SK-N-MC (cell line): ENCODE measurements at regions not wholly inside any gene's neighbourhood (a gene's known extent, or its start where the extent isn't known, plus 50 kb on each side); places are given as distances from the start of the nearest gene placed in this dataset.

Experiments used
- DNase-seq: peaks from one replicate; pipeline ENCODE4 v3.0.0-alpha.2; 2011; ENCODE audit warnings: low read depth, low spot score
- H3K27ac ChIP-seq: fragments of 200-600 bp; sonication (generic); 2 replicates; pipeline ENCODE4 v1.5.1; 2016; ENCODE audit warnings: mixed run types
- H3K36me3 ChIP-seq: fragments of 200-600 bp; sonication (generic); 2 replicates; pipeline ENCODE4 v1.6.1; 2017; ENCODE audit warnings: antibody characterized with exemption, low read length, mixed read lengths; ENCODE audit not compliant: insufficient read depth
- H3K4me3 ChIP-seq: fragments of 200-600 bp; sonication (generic); 2 replicates; pipeline ENCODE4 v1.5.1; 2016
- H3K9ac ChIP-seq: fragments of 200-600 bp; sonication (generic); 2 replicates; pipeline ENCODE4 v1.8.0; 2017; ENCODE audit warnings: mixed run types, mixed read lengths; ENCODE audit not compliant: insufficient read length
- H3K9me3 ChIP-seq: fragments of 200-600 bp; sonication (generic); 2 replicates; pipeline ENCODE4 v1.6.1; 2017; ENCODE audit warnings: low read depth, mild to moderate bottlenecking, antibody characterized with exemption, low read length, moderate library complexity, mixed read lengths
- EZH2 ChIP-seq: fragments of 200-600 bp; sonication (generic); IDR thresholded peaks from one replicate; pipeline ENCODE4 v1.6.1; 2017; ENCODE audit warnings: antibody characterized with exemption
- FOXP2 ChIP-seq: optimal IDR thresholded peaks from 2 replicates; pipeline ENCODE3; 2011; ENCODE audit warnings: mild to moderate bottlenecking, moderate library complexity; ENCODE audit not compliant: insufficient read depth; ENCODE audit errors: extremely low read length, control extremely low read depth
- POLR2AphosphoS5 ChIP-seq: IDR thresholded peaks from 2 replicates; pipeline ENCODE4 v1.6.1; 2012; ENCODE audit warnings: mild to moderate bottlenecking, low read depth, low read length, borderline replicate concordance

GRCh38 chr4:38255572-38255971 is 295.4 kb downstream of the PTTG2 start:
- Histone ChIP-seq H3K9ac (no peak overlapping the region), H3K27ac (no peak overlapping the region), H3K36me3 (no peaks in the 10 kb centered on the region), H3K9me3 (no peaks in the 10 kb centered on the region), H3K4me3 (no peak overlapping the region)
- DNase-seq, result no peak
- TF ChIP-seq FOXP2, result no peak
- TF ChIP-seq POLR2AphosphoS5, result no peak
- TF ChIP-seq EZH2, result no peak

- no peaks in the 10 kb centered on the region for H3K36me3 ChIP-seq
- no peak for DNase-seq
- no peak for TF ChIP-seq EZH2
- TF ChIP-seq POLR2AphosphoS5, result no peak
- TF ChIP-seq FOXP2, result no peak
- H3K4me3 ChIP-seq, result no peak overlapping the region
- no peak overlapping the region for H3K9ac ChIP-seq
- H3K27ac ChIP-seq, result no peak overlapping the region
- no peaks in the 10 kb centered on the region for H3K9me3 ChIP-seq
These were observed 306.4 kb downstream of the PTTG2 start for GRCh38 chr4:38266616-38267015.

- no peak for TF ChIP-seq POLR2AphosphoS5
- no peak for TF ChIP-seq FOXP2
- TF ChIP-seq EZH2, result no peak
- Histone ChIP-seq H3K9me3 (no peaks in the 10 kb centered on the region), H3K27ac (no peak overlapping the region), H3K9ac (no peak overlapping the region), H3K36me3 (no peaks in the 10 kb centered on the region), H3K4me3 (no peak overlapping the region)
- no peak for DNase-seq
These were observed 308.1 kb downstream of the PTTG2 start for GRCh38 chr4:38268108-38268820.

GRCh38 chr4:38268837-38269236 is 308.6 kb downstream of the PTTG2 start:
- H3K9me3 ChIP-seq, result no peaks in the 10 kb centered on the region
- H3K9ac ChIP-seq, result no peak overlapping the region
- no peaks in the 10 kb centered on the region for H3K36me3 ChIP-seq
- no peak for DNase-seq
- no peak overlapping the region for H3K27ac ChIP-seq
- no peak for TF ChIP-seq POLR2AphosphoS5
- TF ChIP-seq FOXP2, result no peak
- TF ChIP-seq EZH2, result no peak
- no peak overlapping the region for H3K4me3 ChIP-seq

GRCh38 chr4:38273407-38273806 is 313.2 kb downstream of the PTTG2 start:
- no peak for DNase-seq
- H3K9ac ChIP-seq, result no peak overlapping the region
- H3K36me3 ChIP-seq, result no peaks in the 10 kb centered on the region
- H3K9me3 ChIP-seq, result no peaks in the 10 kb centered on the region
- H3K4me3 ChIP-seq, result no peak overlapping the region
- no peak overlapping the region for H3K27ac ChIP-seq
- TF ChIP-seq FOXP2, result no peak

GRCh38 chr4:38275331-38276100 is 315.3 kb downstream of the PTTG2 start:
- Histone ChIP-seq H3K4me3 (no peak overlapping the region), H3K36me3 (no peaks in the 10 kb centered on the region), H3K9me3 (no peaks in the 10 kb centered on the region), H3K27ac (no peak overlapping the region), H3K9ac (no peak overlapping the region)
- TF ChIP-seq POLR2AphosphoS5 (no peak), EZH2 (no peak), FOXP2 (no peak)
- DNase-seq, result no peak

- TF ChIP-seq EZH2 (no peak), POLR2AphosphoS5 (no peak), FOXP2 (no peak)
- H3K9me3 ChIP-seq, result no peaks in the 10 kb centered on the region
- H3K4me3 ChIP-seq, result no peak overlapping the region
These were observed 318.1 kb downstream of the PTTG2 start for GRCh38 chr4:38278255-38278654.

GRCh38 chr4:38279077-38279476 is 318.9 kb downstream of the PTTG2 start:
- Histone ChIP-seq H3K9ac (no peak overlapping the region), H3K4me3 (no peak overlapping the region), H3K36me3 (no peaks in the 10 kb centered on the region), H3K9me3 (no peaks in the 10 kb centered on the region), H3K27ac (no peak overlapping the region)
- DNase-seq, result no peak
- TF ChIP-seq EZH2, result no peak
- TF ChIP-seq FOXP2, result no peak
- no peak for TF ChIP-seq POLR2AphosphoS5

More at GRCh38 chr4:38278255-38278654, 318.1 kb downstream of the PTTG2 start:
- H3K36me3 ChIP-seq, result no peaks in the 10 kb centered on the region
- no peak for DNase-seq
- H3K27ac ChIP-seq, result no peak overlapping the region
- H3K9ac ChIP-seq, result no peak overlapping the region
